ENCODE measurements at regions not wholly inside any gene's neighbourhood (a gene's known extent, or its start where the extent isn't known, plus 50 kb on each side); places are given as distances from the start of the nearest gene placed in this dataset.

DNA sequence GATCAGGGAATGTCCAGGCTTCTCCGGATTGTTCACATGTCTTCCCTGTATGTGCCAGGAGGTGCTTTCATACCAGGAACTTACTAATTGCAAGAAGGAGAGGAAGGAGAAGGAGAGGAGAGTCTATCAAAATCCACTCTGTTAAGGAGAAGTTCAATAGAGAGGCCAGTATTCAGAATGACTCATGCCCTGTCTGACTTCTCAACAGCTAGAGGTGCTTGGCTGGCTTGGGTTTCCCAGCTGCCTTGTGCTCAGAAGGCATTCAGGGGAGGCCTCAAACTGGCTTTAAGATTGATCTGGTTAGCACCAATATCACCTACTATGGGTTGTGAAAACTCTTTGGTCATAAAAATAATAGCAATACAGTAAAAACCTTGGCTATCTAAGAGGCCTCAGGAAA lies 167.9 kb upstream of the GLRA1 start:
- ATAC-seq (replicated peaks; ENCODE audit: extremely low read depth, poor library complexity, severe bottlenecking), result no peak
- no peak overlapping the region for H3K27ac Mint-ChIP-seq (ENCODE audit: low read depth)
- H3K36me3 Mint-ChIP-seq (ENCODE audit: insufficient read depth), result no peaks in the 10 kb centered on the region
- H3K9me3 Mint-ChIP-seq, result no peaks in the 10 kb centered on the region
- H3K27me3 Mint-ChIP-seq, result no peaks in the 10 kb centered on the region
- no peak overlapping the region for H3K4me3 Mint-ChIP-seq
- H3K4me1 Mint-ChIP-seq, result peaks cover 5% of the 10 kb centered on the region
- no peak for DNase-seq (ENCODE audit: low spot score in 2 of 2)

DNA sequence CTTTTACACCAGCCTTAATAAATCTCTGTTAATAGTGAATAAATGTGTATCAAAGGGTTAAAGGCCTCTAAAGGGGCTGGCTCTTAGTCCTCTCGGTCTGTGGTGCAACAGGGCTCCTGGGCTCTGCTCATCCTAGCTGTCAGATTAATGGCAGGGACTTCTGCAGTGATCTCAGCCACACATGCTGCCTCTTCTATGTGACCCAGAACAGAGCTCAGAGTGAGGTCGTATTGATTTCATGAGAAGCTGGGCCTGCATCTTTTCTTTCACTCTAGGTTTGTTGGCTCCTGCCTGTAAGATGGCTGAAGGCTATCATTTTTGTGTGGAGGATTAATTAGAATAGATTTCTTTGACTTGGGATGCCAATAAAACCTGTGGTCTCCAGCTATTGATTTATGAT lies 165.0 kb upstream of the GLRA1 start:
- H3K27ac Mint-ChIP-seq (ENCODE audit: low read depth), result no peak overlapping the region
- no peak overlapping the region for H3K4me3 Mint-ChIP-seq
- no peak for DNase-seq (ENCODE audit: low spot score in 2 of 2)

DNA sequence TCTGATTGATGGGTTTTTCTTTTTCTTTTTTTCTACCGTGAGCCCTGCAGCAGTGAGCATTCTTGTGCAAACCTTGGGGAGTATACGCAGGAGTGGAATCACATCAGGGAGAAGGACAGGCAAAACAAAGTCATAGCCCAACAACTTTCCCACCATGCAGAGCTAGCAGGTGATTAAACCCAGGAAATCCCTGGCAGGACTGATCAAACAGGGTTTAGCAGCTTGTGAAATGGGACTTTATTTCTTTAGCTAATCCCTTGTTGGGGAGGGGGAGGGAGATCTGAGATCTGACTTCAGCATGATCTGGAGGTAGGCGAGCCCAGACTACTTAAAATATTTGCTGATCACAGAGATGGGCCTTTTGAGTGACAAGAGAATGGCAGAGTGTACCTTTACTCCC lies 162.0 kb upstream of the GLRA1 start:
- H3K4me1 Mint-ChIP-seq, result no peaks in the 10 kb centered on the region
- no peak overlapping the region for H3K4me3 Mint-ChIP-seq
- ATAC-seq (replicated peaks; ENCODE audit: extremely low read depth, poor library complexity, severe bottlenecking) (no peak), DNase-seq (ENCODE audit: low spot score in 2 of 2) (no peak)
- H3K27ac Mint-ChIP-seq (ENCODE audit: low read depth), result no peak overlapping the region
- no peaks in the 10 kb centered on the region for H3K9me3 Mint-ChIP-seq
- H3K36me3 Mint-ChIP-seq (ENCODE audit: insufficient read depth), result no peaks in the 10 kb centered on the region
- H3K27me3 Mint-ChIP-seq, result peaks cover 10% of the 10 kb centered on the region

More for the DNA sequence above, 165.0 kb upstream of the GLRA1 start:
- Mint-ChIP-seq H3K9me3 (no peaks in the 10 kb centered on the region), H3K4me1 (no peaks in the 10 kb centered on the region), H3K36me3 (ENCODE audit: insufficient read depth) (no peaks in the 10 kb centered on the region), H3K27me3 (peaks cover 10% of the 10 kb centered on the region)
- no peak for ATAC-seq (replicated peaks; ENCODE audit: extremely low read depth, poor library complexity, severe bottlenecking)

DNA sequence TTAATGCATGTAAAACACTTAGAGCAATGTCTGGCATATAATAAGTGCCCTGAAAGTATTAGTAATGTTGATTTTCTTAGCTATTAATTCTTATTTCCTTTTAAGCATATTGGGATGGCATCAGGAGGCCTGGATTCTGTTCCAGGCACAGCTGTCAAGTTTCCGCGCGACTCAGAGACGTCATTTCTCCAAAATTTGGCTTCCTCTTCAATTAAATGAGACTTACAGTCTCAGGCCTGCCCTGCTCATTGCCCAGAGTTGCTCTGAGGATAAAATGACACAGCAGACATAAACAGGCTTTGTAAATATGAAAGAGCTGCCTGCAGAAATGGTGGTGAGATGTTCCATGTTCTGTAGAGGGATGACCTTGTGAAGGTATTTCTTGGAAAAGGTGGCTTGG lies 159.8 kb upstream of the GLRA1 start:
- Mint-ChIP-seq H3K27me3 (peaks cover 10% of the 10 kb centered on the region), H3K27ac (ENCODE audit: low read depth) (no peak overlapping the region), H3K4me3 (no peak overlapping the region), H3K9me3 (no peaks in the 10 kb centered on the region), H3K36me3 (ENCODE audit: insufficient read depth) (no peaks in the 10 kb centered on the region), H3K4me1 (no peaks in the 10 kb centered on the region)
- ATAC-seq (replicated peaks; ENCODE audit: extremely low read depth, poor library complexity, severe bottlenecking), result no peak
- no peak for DNase-seq (ENCODE audit: low spot score in 2 of 2)

DNA sequence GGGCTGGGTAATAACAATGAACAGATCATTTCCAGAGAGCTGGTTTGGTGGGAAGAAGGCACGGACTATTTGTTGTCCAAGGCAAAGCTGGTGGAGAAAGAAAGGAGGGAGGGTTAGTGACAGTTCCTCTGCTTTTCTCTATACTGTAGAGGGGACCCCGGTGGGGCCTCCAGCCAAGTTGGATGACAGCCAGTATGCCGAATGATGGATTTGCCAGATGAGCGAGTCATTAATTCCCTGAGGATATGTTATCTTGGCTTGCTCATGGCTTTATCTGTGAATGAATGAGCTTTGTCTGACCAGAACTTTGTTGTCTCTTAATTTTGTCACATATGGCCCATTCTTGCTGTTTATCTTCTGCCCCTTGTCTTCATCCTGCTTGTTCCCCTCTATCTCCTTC lies 158.6 kb upstream of the GLRA1 start:
- no peak for DNase-seq (ENCODE audit: low spot score in 2 of 2)
- peaks cover 10% of the 10 kb centered on the region for H3K27me3 Mint-ChIP-seq
- H3K9me3 Mint-ChIP-seq, result no peaks in the 10 kb centered on the region
- no peak for ATAC-seq (replicated peaks; ENCODE audit: extremely low read depth, poor library complexity, severe bottlenecking)
- H3K36me3 Mint-ChIP-seq (ENCODE audit: insufficient read depth), result no peaks in the 10 kb centered on the region
- H3K4me3 Mint-ChIP-seq, result no peak overlapping the region
- H3K4me1 Mint-ChIP-seq, result no peaks in the 10 kb centered on the region
- H3K27ac Mint-ChIP-seq (ENCODE audit: low read depth), result no peak overlapping the region

DNA sequence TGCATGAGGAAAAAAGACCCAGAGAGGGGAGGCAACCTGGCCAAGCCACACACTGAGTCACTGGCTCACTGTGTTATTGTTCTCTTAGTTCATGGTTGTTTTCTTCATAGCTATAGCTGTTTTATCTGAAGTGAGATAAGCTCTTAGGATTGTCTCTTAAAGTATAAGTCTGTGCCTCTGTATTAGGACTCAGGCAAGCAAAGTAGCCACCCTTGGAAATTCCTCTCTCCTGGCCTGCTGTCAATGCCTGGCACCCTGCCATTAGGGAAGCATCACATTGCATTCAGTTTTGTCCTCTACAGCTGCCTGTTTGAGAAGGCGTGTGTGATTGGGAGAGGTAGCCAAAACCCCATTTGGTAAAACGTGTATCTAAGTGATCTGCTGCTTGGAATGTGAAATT lies 147.4 kb upstream of the GLRA1 start:
- Mint-ChIP-seq H3K27me3 (peaks cover 44% of the 10 kb centered on the region), H3K4me1 (no peaks in the 10 kb centered on the region)
- no peak for ATAC-seq (replicated peaks; ENCODE audit: extremely low read depth, poor library complexity, severe bottlenecking)

DNA sequence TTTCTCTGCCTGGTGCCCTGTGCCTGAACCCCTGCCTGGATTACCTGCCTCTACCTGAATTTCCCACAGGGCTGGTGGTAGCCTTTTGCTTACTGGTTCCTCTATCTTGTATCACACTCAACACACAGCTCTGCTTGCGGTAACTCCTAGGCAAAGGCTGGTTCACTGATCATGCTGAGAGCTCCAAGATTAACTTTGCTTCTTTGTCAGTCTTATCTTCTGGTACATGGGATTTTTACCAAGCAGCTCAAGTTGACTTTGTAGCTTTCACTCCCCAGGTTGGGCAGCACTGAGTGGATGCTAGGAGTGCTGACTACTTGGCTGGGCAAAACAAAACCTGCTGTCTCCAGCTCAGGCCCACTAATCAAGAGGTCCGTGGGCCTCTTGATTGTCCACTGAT lies 145.9 kb upstream of the GLRA1 start:
- peaks cover 44% of the 10 kb centered on the region for H3K27me3 Mint-ChIP-seq
- DNase-seq (ENCODE audit: low spot score in 2 of 2) (no peak), ATAC-seq (replicated peaks; ENCODE audit: extremely low read depth, poor library complexity, severe bottlenecking) (no peak)
- H3K36me3 Mint-ChIP-seq (ENCODE audit: insufficient read depth), result no peaks in the 10 kb centered on the region
- H3K4me1 Mint-ChIP-seq, result no peaks in the 10 kb centered on the region
- no peak overlapping the region for H3K4me3 Mint-ChIP-seq
- H3K9me3 Mint-ChIP-seq, result no peaks in the 10 kb centered on the region
- H3K27ac Mint-ChIP-seq (ENCODE audit: low read depth), result no peak overlapping the region

More for the DNA sequence above, 147.4 kb upstream of the GLRA1 start:
- no peak for DNase-seq (ENCODE audit: low spot score in 2 of 2)
- H3K27ac Mint-ChIP-seq (ENCODE audit: low read depth), result no peak overlapping the region
- no peak overlapping the region for H3K4me3 Mint-ChIP-seq
- no peaks in the 10 kb centered on the region for H3K9me3 Mint-ChIP-seq
- H3K36me3 Mint-ChIP-seq (ENCODE audit: insufficient read depth), result no peaks in the 10 kb centered on the region

DNA sequence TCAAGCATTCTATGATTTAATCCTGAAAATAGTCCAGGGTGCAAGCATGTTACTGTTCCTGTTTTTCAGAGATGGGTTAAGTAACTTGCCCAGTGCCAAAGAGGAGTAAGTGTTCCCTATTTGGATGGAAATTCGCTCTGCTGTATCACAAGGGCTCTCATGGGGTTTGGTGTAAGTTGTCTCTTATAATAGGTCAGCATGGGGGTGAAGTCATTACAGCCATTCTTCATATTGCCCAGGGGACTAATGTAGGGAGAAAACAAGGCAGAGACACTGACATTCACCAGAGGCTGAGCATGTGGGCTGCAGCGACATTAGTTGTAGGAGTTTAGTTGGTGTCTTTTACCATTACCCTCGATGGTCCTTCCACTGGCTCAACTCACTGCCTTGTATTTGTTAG lies 142.1 kb upstream of the GLRA1 start:
- Mint-ChIP-seq H3K36me3 (ENCODE audit: insufficient read depth) (no peaks in the 10 kb centered on the region), H3K27me3 (peaks cover 10% of the 10 kb centered on the region), H3K4me3 (no peak overlapping the region), H3K27ac (ENCODE audit: low read depth) (no peak overlapping the region), H3K9me3 (no peaks in the 10 kb centered on the region), H3K4me1 (no peaks in the 10 kb centered on the region)
- DNase-seq (ENCODE audit: low spot score in 2 of 2) (no peak), ATAC-seq (replicated peaks; ENCODE audit: extremely low read depth, poor library complexity, severe bottlenecking) (no peak)

DNA sequence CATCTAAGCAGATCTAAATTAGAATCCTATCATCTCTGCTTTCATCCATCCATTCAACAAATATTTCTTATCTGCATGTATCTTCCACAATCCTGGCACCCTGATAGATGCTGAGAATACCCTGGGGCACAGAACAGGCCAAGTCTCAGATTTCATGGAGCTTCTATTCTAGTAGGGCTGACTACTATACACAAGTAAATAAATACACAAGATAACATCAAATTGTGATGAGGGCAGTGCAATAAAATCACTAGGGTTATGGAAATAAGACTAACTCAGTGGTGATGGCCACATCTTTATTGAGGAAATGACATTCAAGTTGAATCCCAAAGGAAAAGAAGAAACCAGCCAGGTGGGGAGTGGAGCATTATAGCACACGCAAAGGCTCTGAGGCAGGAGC lies 138.4 kb upstream of the GLRA1 start:
- DNase-seq (ENCODE audit: low spot score in 2 of 2) (no peak), ATAC-seq (replicated peaks; ENCODE audit: extremely low read depth, poor library complexity, severe bottlenecking) (no peak)
- Mint-ChIP-seq H3K36me3 (ENCODE audit: insufficient read depth) (no peaks in the 10 kb centered on the region), H3K4me3 (no peak overlapping the region), H3K9me3 (no peaks in the 10 kb centered on the region), H3K4me1 (peaks cover 5% of the 10 kb centered on the region), H3K27me3 (peaks cover 6% of the 10 kb centered on the region), H3K27ac (ENCODE audit: low read depth) (no peak overlapping the region)

DNA sequence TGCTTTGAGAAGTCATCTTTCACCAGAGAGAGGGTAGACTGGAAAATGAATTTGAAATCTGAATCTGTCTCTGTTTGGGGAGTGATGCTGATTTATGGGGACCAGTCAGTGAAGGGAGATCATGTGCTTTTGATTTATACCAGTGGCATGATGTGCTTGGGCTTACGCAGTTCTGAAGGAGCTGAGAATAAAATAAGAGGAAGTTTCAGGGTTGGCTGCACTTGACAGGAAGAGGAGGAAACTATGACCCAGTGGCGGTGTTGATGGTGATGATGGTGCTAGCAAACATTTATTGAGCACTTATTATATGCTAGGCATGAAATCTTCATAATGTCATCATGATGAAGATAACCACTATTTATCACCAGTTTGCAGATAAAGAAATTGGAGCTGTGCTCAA lies 136.4 kb upstream of the GLRA1 start:
- H3K9me3 Mint-ChIP-seq, result no peaks in the 10 kb centered on the region
- H3K27ac Mint-ChIP-seq (ENCODE audit: low read depth), result no peak overlapping the region
- H3K36me3 Mint-ChIP-seq (ENCODE audit: insufficient read depth), result no peaks in the 10 kb centered on the region
- H3K4me1 Mint-ChIP-seq, result peaks cover 5% of the 10 kb centered on the region
- H3K27me3 Mint-ChIP-seq, result peaks cover 10% of the 10 kb centered on the region
- ATAC-seq (replicated peaks; ENCODE audit: extremely low read depth, poor library complexity, severe bottlenecking) (no peak), DNase-seq (ENCODE audit: low spot score in 2 of 2) (no peak)
- H3K4me3 Mint-ChIP-seq, result no peak overlapping the region

DNA sequence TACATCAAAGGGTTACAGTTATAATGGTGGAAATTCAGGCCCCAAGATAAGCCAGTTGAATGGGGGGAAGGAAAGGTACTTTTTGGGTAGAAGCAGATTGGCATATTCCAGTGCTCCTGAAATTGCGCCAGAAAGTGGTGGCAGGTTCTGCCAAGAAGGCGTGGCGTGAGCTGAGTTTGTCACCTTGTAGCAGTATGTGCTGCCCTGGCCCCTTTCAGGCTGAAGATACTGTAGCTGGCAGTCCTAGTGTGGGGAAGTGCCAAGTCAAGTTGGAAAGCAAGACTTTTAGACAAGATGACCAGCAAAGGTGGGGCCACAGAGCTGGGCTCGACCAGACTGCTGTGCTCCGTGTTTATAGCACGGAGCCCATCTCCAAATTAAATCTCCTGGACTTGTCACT lies 133.6 kb upstream of the GLRA1 start:
- no peaks in the 10 kb centered on the region for H3K9me3 Mint-ChIP-seq
- H3K4me1 Mint-ChIP-seq, result peaks cover 5% of the 10 kb centered on the region
- no peak overlapping the region for H3K4me3 Mint-ChIP-seq
- no peak overlapping the region for H3K27ac Mint-ChIP-seq (ENCODE audit: low read depth)
- DNase-seq (ENCODE audit: low spot score in 2 of 2) (no peak), ATAC-seq (replicated peaks; ENCODE audit: extremely low read depth, poor library complexity, severe bottlenecking) (no peak)
- no peaks in the 10 kb centered on the region for H3K36me3 Mint-ChIP-seq (ENCODE audit: insufficient read depth)
- peaks cover 25% of the 10 kb centered on the region for H3K27me3 Mint-ChIP-seq

DNA sequence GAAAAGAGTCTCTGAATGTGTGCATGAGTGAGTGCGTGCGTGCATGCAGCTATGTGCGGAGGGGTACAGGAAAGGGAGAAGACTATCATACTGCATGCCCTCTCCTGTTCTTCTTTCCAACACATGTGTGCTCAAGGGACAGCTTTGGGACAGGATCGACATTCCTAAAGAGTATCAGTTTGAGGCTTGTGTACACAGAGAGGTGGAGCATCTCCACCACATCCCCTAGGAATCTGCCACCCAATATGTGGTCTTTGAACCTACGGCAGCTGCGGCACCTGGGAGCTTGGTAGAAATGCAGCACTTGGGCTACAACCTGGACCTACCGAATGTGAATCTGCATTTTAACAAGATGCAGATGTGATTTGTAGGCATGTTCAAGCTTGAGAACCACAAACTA lies 132.3 kb upstream of the GLRA1 start:
- Mint-ChIP-seq H3K9me3 (peaks cover 5% of the 10 kb centered on the region), H3K27ac (ENCODE audit: low read depth) (no peak overlapping the region), H3K27me3 (peaks cover 38% of the 10 kb centered on the region), H3K36me3 (ENCODE audit: insufficient read depth) (no peaks in the 10 kb centered on the region), H3K4me1 (peaks cover 5% of the 10 kb centered on the region), H3K4me3 (no peak overlapping the region)
- no peak for ATAC-seq (replicated peaks; ENCODE audit: extremely low read depth, poor library complexity, severe bottlenecking)
- DNase-seq (ENCODE audit: low spot score in 2 of 2), result no peak

DNA sequence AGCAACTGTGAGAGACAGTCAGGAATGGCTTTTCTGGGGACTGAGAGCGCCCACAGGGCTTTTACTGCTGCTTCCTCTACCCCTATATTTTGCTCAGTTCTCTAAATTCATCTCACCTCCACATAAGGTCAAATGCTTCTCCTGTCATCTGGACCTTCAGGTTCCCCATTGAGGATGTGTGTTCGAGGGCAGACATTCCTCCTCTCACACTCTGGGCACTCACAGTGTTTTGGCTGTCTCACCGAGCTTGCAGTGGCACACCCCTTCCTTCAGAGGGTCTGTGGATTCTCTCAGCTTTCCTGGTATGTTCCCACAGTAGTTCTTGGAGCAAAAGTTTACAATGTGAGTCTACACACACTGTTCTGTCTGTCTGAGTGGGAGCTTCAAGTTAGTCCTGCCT lies 127.8 kb upstream of the GLRA1 start:
- no peak overlapping the region for H3K27ac Mint-ChIP-seq (ENCODE audit: low read depth)
- H3K4me3 Mint-ChIP-seq, result no peak overlapping the region
- no peaks in the 10 kb centered on the region for H3K4me1 Mint-ChIP-seq
- DNase-seq (ENCODE audit: low spot score in 2 of 2), result no peak
- ATAC-seq (replicated peaks; ENCODE audit: extremely low read depth, poor library complexity, severe bottlenecking), result no peak
- H3K27me3 Mint-ChIP-seq, result peaks cover 28% of the 10 kb centered on the region
- peaks cover 21% of the 10 kb centered on the region for H3K9me3 Mint-ChIP-seq
- H3K36me3 Mint-ChIP-seq (ENCODE audit: insufficient read depth), result no peaks in the 10 kb centered on the region

Data from central memory CD8-positive, alpha-beta T cell (primary cell).